A549 (cell line): ENCODE measurements at regions not wholly inside any gene's neighbourhood (a gene's known extent, or its start where the extent isn't known, plus 50 kb on each side); places are given as distances from the start of the nearest gene placed in this dataset.

Experiments
- ATOH8 ChIP-seq: fragments of 250-450 bp; sonication (Bioruptor Pico); IDR thresholded peaks from 2 replicates; pipeline ENCODE4 v1.5.0; 2020; ENCODE audit warnings: low read depth, mild to moderate bottlenecking, moderate library complexity
- CTCF ChIP-seq: fragments of >200 bp; sonication (Bioruptor Twin); formaldehyde crosslinking; IDR thresholded peaks from 3 replicates; pipeline ENCODE4 v1.5.1; 2016
- E2F6 ChIP-seq: IDR thresholded peaks from 2 replicates; pipeline ENCODE4 v1.6.1; 2012; ENCODE audit warnings: low read depth, borderline replicate concordance
- EHMT2 ChIP-seq: fragments of 200-600 bp; sonication (generic); IDR thresholded peaks from 2 replicates; pipeline ENCODE4 v1.6.1; 2016; ENCODE audit warnings: antibody characterized with exemption, low read depth, mild to moderate bottlenecking, moderate library complexity
- MAFK ChIP-seq: fragments of 450-650 bp; IDR thresholded peaks from 2 replicates; pipeline ENCODE4 v1.6.1; 2014; ENCODE audit not compliant: partially characterized antibody
- NFE2L2 ChIP-seq: fragments of 150-350 bp; conservative IDR thresholded peaks from 2 replicates; pipeline ENCODE4 v1.6.1; 2014; ENCODE audit warnings: low read length
- POLR2A ChIP-seq: IDR thresholded peaks from 2 replicates; pipeline ENCODE4 v1.6.1; 2012; ENCODE audit warnings: mild to moderate bottlenecking, low read length

GRCh38 chr2:236918545-236918944 lies 167.1 kb upstream of the COPS8 start:
- TF ChIP-seq POLR2A (no peak), ATOH8 (CRISPR knock-in tag) (no peak), CTCF (no peak), NFE2L2 (no peak), E2F6 (no peak), EHMT2 (no peak), MAFK (no peak)
